Lower leg skin (tissue), 4 donors: ENCODE measurements at regions not wholly inside any gene's neighbourhood (a gene's known extent, or its start where the extent isn't known, plus 50 kb on each side); places are given as distances from the start of the nearest gene placed in this dataset.
"Not testable (repeated sequence)": the region's sequence is repeated elsewhere in the genome, so short reads cannot be mapped to it uniquely, and the experiment has no call there.

ENCODE experiments used
- DNase-seq, 2 donors: peaks; one replicate each; pipeline ENCODE4 v3.0.0-alpha.2; 2019; ENCODE audit warnings: low spot score in 2 of 2
- H3K4me3 ChIP-seq: fragments of 200-600 bp; sonication (generic); 2 replicates; pipeline ENCODE4 v1.5.1; 2017; ENCODE audit warnings: mild to moderate bottlenecking, low read depth; ENCODE audit not compliant: poor library complexity, severe bottlenecking
- CTCF ChIP-seq, 3 donors: fragments of 450-650 bp; IDR thresholded peaks; one replicate each; pipeline ENCODE4 v1.5.1; 2016; ENCODE audit warnings: antibody characterized with exemption in 3 of 3, mild to moderate bottlenecking in 3 of 3, moderate library complexity in 2 of 3
- POLR2A ChIP-seq, 2 donors: fragments of 450-650 bp; IDR thresholded peaks; one replicate each; pipeline ENCODE4 v1.6.1; 2016 to 2017; ENCODE audit warnings: antibody characterized with exemption in 2 of 2, mild to moderate bottlenecking in 1 of 2, moderate library complexity in 1 of 2
- WGBS, 2 donors: methylation state at CpG; one replicate each; pipeline ENCODE4 v1.1.5; 2018; 5-methylcytosine and 5-hydroxymethylcytosine counted together
- intact Hi-C: fragments of 100-400 bp; cut with DNase I; formaldehyde crosslinking; loops from one replicate; pipeline ENCODE4 v1.15.0; 2023; ENCODE audit warnings: low total_unique reads

GRCh38 chr2:22079583-22079982 lies 955.8 kb downstream of the TDRD15 start:
- H3K4me3 ChIP-seq: no peak overlapping the region
- TF ChIP-seq CTCF (IDR thresholded peaks at IDR 0.05): no peak
- TF ChIP-seq POLR2A (IDR thresholded peaks at IDR 0.05): no peak
- WGBS, 2 donors: 58 to 71% methylated on average over 3 of the region's 3 CpGs
- DNase-seq: no peak
- intact Hi-C loops: no loop called here

DNA sequence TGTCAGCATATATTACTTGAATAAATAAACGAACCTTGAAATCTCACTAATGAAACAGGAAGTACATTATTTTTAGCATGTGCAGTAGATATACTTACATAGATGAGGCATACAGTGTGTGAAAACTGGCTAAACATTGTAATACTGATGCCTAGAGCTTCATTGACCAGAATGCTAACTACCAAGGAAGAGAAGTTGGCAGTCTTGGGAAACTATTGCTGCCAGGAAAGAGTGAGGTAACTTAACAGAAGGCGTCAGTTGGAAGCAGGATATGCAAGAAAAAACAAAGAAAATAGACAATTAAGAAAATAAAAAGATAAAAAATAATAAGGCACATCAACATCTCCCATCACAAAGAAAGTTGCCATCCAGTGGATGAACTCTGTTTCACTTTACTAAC lies 963.0 kb downstream of the TDRD15 start:
- H3K4me3 ChIP-seq: no peak overlapping the region
- TF ChIP-seq CTCF (IDR thresholded peaks at IDR 0.05): no peak
- TF ChIP-seq POLR2A (IDR thresholded peaks at IDR 0.05): no peak
- no peak for DNase-seq
- WGBS, 2 donors: 35 to 55% methylated on average over 2 of the region's 2 CpGs
- intact Hi-C loops: no loop called here

GRCh38 chr2:22103617-22104016 lies 979.8 kb downstream of the TDRD15 start:
- WGBS, 2 donors: 81 to 83% methylated on average over 3 of the region's 3 CpGs
- H3K4me3 ChIP-seq, DNase-seq, intact Hi-C loops: not testable (repeated sequence)

- no peak for DNase-seq
- TF ChIP-seq CTCF (IDR thresholded peaks at IDR 0.05) (no peak), POLR2A (IDR thresholded peaks at IDR 0.05) (no peak)
- 39 to 51% methylated on average over 3 of the region's 3 CpGs for WGBS, 2 donors
- H3K4me3 ChIP-seq: no peak overlapping the region
- intact Hi-C loops: no loop called here
These were observed 986.5 kb downstream of the TDRD15 start for GRCh38 chr2:22110244-22110651.

GRCh38 chr2:22124003-22124402 lies 1000.2 kb downstream of the TDRD15 start:
- TF ChIP-seq POLR2A (IDR thresholded peaks at IDR 0.05) (no peak), CTCF (IDR thresholded peaks at IDR 0.05) (no peak)
- no peak overlapping the region for H3K4me3 ChIP-seq
- WGBS, 2 donors: 71 to 77% methylated on average over 4 of the region's 4 CpGs
- no peak for DNase-seq
- intact Hi-C loops: no loop called here

DNA sequence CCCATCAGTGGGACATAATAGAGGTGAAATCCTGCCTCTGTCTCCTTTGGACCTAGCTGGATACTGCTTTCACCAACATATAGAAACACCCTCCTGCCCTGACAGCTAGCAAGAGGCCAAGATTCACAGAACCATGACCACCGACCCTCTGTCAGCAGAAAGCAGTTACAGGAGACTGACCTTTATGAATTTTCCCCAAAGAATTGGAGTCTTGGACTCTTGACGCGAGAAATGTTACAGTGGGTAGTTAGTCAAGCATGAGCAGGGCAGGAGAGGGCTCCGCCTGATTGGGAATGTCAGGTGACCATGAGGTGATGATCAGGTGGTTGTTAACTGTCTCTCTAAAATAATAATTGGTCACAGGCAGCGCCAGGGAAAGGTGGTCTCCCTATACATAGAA lies 1002.3 kb downstream of the TDRD15 start:
- TF ChIP-seq POLR2A (IDR thresholded peaks at IDR 0.05) (no peak), CTCF (IDR thresholded peaks at IDR 0.05) (no peak)
- intact Hi-C loops: no loop called here
- WGBS, 2 donors: 92 to 94% methylated on average over 5 of the region's 5 CpGs
- no peak overlapping the region for H3K4me3 ChIP-seq
- DNase-seq: no peak
